Progenitor cell of endocrine pancreas (in vitro differentiated cells): ENCODE measurements at regions not wholly inside any gene's neighbourhood (a gene's known extent, or its start where the extent isn't known, plus 50 kb on each side); places are given as distances from the start of the nearest gene placed in this dataset.

Experiments used
- DNase-seq: peaks from one replicate; pipeline ENCODE4 v3.0.0; 2021; ENCODE audit warnings: low spot score; ENCODE audit not compliant: unreplicated experiment
- H3K27ac Mint-ChIP-seq: 2 replicates; pipeline ENCODE4 v1.8.0; 2021; ENCODE audit warnings: mild to moderate bottlenecking, moderate library complexity, mixed read lengths
- H3K27me3 Mint-ChIP-seq: 2 replicates; pipeline ENCODE4 v1.8.0; 2021; ENCODE audit warnings: mixed read lengths
- H3K36me3 Mint-ChIP-seq: 2 replicates; pipeline ENCODE4 v1.8.0; 2022; ENCODE audit warnings: mixed read lengths; ENCODE audit not compliant: insufficient read depth
- H3K4me1 Mint-ChIP-seq: 2 replicates; pipeline ENCODE4 v1.8.0; 2021; ENCODE audit warnings: low read depth, mixed read lengths
- H3K4me3 Mint-ChIP-seq: 2 replicates; pipeline ENCODE4 v1.8.0; 2021; ENCODE audit warnings: low read depth, mild to moderate bottlenecking, moderate library complexity, mixed read lengths
- H3K9me3 Mint-ChIP-seq: 2 replicates; pipeline ENCODE4 v1.8.0; 2021; ENCODE audit warnings: low read depth, mixed read lengths
- CTCF ChIP-seq: fragments of 200-600 bp; sonication (generic); IDR thresholded peaks from one replicate; pipeline ENCODE4 v1.5.0; 2021; ENCODE audit warnings: antibody characterized with exemption, mild to moderate bottlenecking; ENCODE audit not compliant: unreplicated experiment

- Mint-ChIP-seq H3K27ac (no peak overlapping the region), H3K4me1 (peaks cover 2% of the 10 kb centered on the region), H3K4me3 (no peak overlapping the region), H3K36me3 (no peaks in the 10 kb centered on the region), H3K9me3 (peaks cover 3% of the 10 kb centered on the region), H3K27me3 (no peaks in the 10 kb centered on the region)
- no peak for TF ChIP-seq CTCF
- no peak for DNase-seq
Measured at GRCh38 chr5:100303216-100303615, 232.0 kb upstream of the FAM174A start.

GRCh38 chr5:100299261-100299660, 235.9 kb upstream of the FAM174A start:
- Mint-ChIP-seq H3K4me1 (peaks cover 2% of the 10 kb centered on the region), H3K27ac (no peak overlapping the region), H3K36me3 (no peaks in the 10 kb centered on the region), H3K4me3 (no peak overlapping the region), H3K27me3 (no peaks in the 10 kb centered on the region), H3K9me3 (no peaks in the 10 kb centered on the region)
- no peak for DNase-seq
- no peak for TF ChIP-seq CTCF

DNA sequence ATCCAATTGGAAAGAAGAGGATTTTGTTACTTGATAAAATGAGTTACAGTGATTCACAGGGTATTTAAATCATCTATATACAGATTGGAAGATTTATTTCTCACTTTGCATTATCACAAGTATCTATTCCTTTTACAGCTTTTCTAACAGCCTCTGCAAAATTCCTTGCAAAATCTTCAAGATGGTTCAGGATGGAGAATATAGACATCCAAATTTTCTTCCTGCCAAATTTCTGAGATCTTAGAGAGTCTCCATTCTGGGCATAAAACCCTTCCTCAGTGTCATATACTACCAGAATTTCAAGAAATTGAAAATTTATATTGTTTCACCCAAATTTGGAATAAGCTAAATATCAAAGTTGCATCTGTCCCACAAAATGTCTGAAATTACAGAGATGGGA, 259.1 kb upstream of the FAM174A start:
- DNase-seq = no peak
- H3K4me3 Mint-ChIP-seq = no peak overlapping the region
- H3K27ac Mint-ChIP-seq = no peak overlapping the region
- TF ChIP-seq CTCF = no peak
- H3K27me3 Mint-ChIP-seq = no peaks in the 10 kb centered on the region
- no peaks in the 10 kb centered on the region for H3K36me3 Mint-ChIP-seq
- no peaks in the 10 kb centered on the region for H3K4me1 Mint-ChIP-seq
- peaks cover 3% of the 10 kb centered on the region for H3K9me3 Mint-ChIP-seq

DNA sequence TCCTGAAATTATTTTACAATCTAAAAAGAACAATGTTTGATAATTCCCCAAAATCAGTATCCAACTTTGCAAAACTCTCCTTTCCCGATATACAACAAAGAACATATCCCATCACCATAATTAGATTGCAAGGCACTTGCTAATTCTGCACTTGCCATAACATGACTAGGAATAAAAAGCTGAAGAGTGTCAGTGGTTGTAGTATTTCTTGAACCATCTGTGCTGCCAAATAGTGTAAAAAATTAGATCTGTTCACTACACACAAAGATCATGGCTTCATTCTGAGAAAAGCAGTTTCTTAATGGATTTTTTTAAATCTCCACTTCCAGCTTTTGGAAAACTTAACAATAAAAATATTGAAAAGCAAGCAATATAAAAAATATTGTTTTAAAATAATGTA, 259.5 kb upstream of the FAM174A start:
- no peak for TF ChIP-seq CTCF
- Mint-ChIP-seq H3K27ac (no peak overlapping the region), H3K27me3 (no peaks in the 10 kb centered on the region), H3K4me3 (no peak overlapping the region), H3K4me1 (no peaks in the 10 kb centered on the region), H3K9me3 (peaks cover 3% of the 10 kb centered on the region), H3K36me3 (no peaks in the 10 kb centered on the region)
- DNase-seq = no peak

DNA sequence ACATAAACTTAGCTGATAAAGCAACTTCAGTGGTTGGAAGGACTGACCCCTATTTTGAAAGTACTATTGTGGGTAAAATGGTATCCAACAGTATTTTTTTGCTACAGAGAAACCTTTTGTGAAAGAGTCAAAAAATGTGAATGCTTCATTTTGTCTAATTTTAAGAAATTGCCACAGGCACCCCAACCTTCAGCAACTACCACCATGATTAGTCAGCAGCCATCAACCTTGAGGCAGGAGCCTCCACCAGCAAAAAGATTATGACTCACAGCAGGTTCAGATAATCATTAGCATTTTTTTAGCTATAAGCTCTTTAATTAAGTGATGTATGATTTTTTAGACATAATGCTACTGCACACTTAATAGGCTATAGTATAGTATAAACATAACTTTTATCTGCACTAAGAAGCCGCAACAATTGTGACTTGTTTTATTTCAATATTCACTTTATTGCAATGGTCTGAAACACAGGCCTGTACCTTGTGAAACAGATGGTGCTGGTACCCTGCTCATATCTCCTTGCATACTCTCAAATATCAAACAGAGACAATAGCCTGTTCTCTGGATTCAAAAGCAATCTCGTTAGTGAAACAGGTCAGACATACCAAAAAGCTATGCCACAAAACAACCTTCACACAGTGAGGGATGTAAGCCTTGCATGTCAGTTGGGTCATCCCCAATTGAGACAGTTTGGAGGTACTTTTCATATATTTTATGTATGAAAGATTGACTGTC, 261.2 kb upstream of the FAM174A start:
- Mint-ChIP-seq H3K36me3 (no peaks in the 10 kb centered on the region), H3K27ac (no peak overlapping the region), H3K4me1 (no peaks in the 10 kb centered on the region), H3K4me3 (no peak overlapping the region), H3K9me3 (no peaks in the 10 kb centered on the region), H3K27me3 (no peaks in the 10 kb centered on the region)
- DNase-seq = no peak
- no peak for TF ChIP-seq CTCF
